GM23248 (cell line): ENCODE measurements at regions not wholly inside any gene's neighbourhood (a gene's known extent, or its start where the extent isn't known, plus 50 kb on each side); places are given as distances from the start of the nearest gene placed in this dataset.

ENCODE experiments used
- EZH2 ChIP-seq: fragments of 200-600 bp; sonication (generic); IDR thresholded peaks from 2 replicates; pipeline ENCODE4 v1.6.1; 2018; ENCODE audit warnings: antibody characterized with exemption, mild to moderate bottlenecking; ENCODE audit not compliant: insufficient read depth, poor library complexity, severe bottlenecking
- EZH2phosphoT487 ChIP-seq: fragments of 200-600 bp; sonication (generic); IDR thresholded peaks from 2 replicates; pipeline ENCODE4 v1.6.1; 2018; ENCODE audit warnings: antibody characterized with exemption, moderate library complexity, mild to moderate bottlenecking, low read depth; ENCODE audit not compliant: insufficient read depth

GRCh38 chr14:87419925-87420324 lies 573.1 kb downstream of the GALC start:
- TF ChIP-seq EZH2 (no peak), EZH2phosphoT487 (no peak)
